SU-DHL-6 (cell line): ENCODE measurements at regions not wholly inside any gene's neighbourhood (a gene's known extent, or its start where the extent isn't known, plus 50 kb on each side); places are given as distances from the start of the nearest gene placed in this dataset.

Source experiments
- CTCF ChIP-seq: fragments of 200-600 bp; sonication (generic); IDR thresholded peaks from one replicate; pipeline ENCODE4 v1.5.1; 2017; ENCODE audit warnings: antibody characterized with exemption, mild to moderate bottlenecking, low read length, moderate library complexity; ENCODE audit not compliant: insufficient read depth, poor library complexity, severe bottlenecking
- EZH2phosphoT487 ChIP-seq: fragments of 200-600 bp; sonication (generic), shearing (Covaris generic); conservative IDR thresholded peaks from 2 replicates; pipeline ENCODE4 v1.6.1; 2018; ENCODE audit warnings: mild to moderate bottlenecking, antibody characterized with exemption, low read length, moderate library complexity, mixed read lengths

GRCh38 chr6:68282646-68283045, 352.4 kb upstream of the ADGRB3 start:
- TF ChIP-seq CTCF: no peak
- no peak for TF ChIP-seq EZH2phosphoT487
